Psoas muscle (tissue), 7 donors: ENCODE measurements at regions not wholly inside any gene's neighbourhood (a gene's known extent, or its start where the extent isn't known, plus 50 kb on each side); places are given as distances from the start of the nearest gene placed in this dataset.

Experiments
- ATAC-seq, 4 donors: fragments of 200-7000 bp; cut with Tn5 transposase; one replicate each; pipeline ENCODE4 v1.9.1; 2020; ENCODE audit warnings: moderate library complexity in 3 of 4, mild to moderate bottlenecking in 2 of 4
- DNase-seq, 2 donors: peaks; one replicate each; pipeline ENCODE4 v3.0.0-alpha.2; 2020
- H3K27ac ChIP-seq: fragments of 200-600 bp; one replicate; pipeline ENCODE4 v1.8.0; 2022
- H3K27me3 ChIP-seq, 3 donors: fragments of 200-600 bp in 1 of 3; one replicate each; pipeline versions ENCODE4 v1.6.1 to v1.8.0; 2013 to 2022; ENCODE audit warnings: low read length in 2 of 3, mild to moderate bottlenecking in 2 of 3, moderate library complexity in 1 of 3; ENCODE audit not compliant: insufficient read depth in 3 of 3
- H3K36me3 ChIP-seq, 2 donors: fragments of 200-600 bp in 1 of 2; one replicate each; pipeline versions ENCODE4 v1.6.1 to v1.8.0; 2013 to 2022; ENCODE audit warnings: low read depth in 1 of 2, mild to moderate bottlenecking in 1 of 2, moderate library complexity in 1 of 2; ENCODE audit not compliant: insufficient read depth in 1 of 2
- H3K4me1 ChIP-seq: fragments of 200-600 bp; one replicate; pipeline ENCODE4 v1.8.0; 2022
- H3K4me3 ChIP-seq: fragments of 200-600 bp; one replicate; pipeline ENCODE4 v1.8.0; 2022; ENCODE audit warnings: mild to moderate bottlenecking
- H3K9me3 ChIP-seq: fragments of 200-600 bp; one replicate; pipeline ENCODE4 v1.8.0; 2022
- CTCF ChIP-seq: fragments of 200-600 bp; IDR thresholded peaks from one replicate; pipeline ENCODE4 v1.8.0; 2022; ENCODE audit warnings: antibody characterized with exemption
- WGBS, 3 donors: extraction: QIAGEN DNeasy Blood & Tissue Kit; methylation state at CpG; one replicate each; pipeline versions ENCODE4 v1.1.6 to v1.1.7; 2013; 5-methylcytosine and 5-hydroxymethylcytosine counted together
- intact Hi-C, 2 donors: fragments of 100-400 bp; cut with DNase I; formaldehyde crosslinking; loops; one replicate each; pipeline versions ENCODE4 v1.11.0 to v1.14.2; 2022
- donor health status: healthy with polysubstance abuse.
- donor health status: DM: no; HTN: no; CAD: no; lungs with moderate emphysema.
- donor health status: Bipolar disorder and iron deficiency.
- donor health status: healthy.
- donor health status: DM: yes; HTN: yes; CAD: no.
- donor health status: DM: no; HTN: no; CAD: no.
- donor health status: DM: yes; HTN: yes; CAD: no.

- H3K27me3 ChIP-seq: no peaks in the 10 kb centered on the region
- intact Hi-C loops: no loop called here
- TF ChIP-seq CTCF: no peak
- no peaks in the 10 kb centered on the region for H3K4me1 ChIP-seq
- WGBS, 3 donors: 57 to 63% (median 61%) methylated on average over 3 of the region's 3 CpGs
- DNase-seq (no peak), ATAC-seq (no peak)
- no peaks in the 10 kb centered on the region for H3K36me3 ChIP-seq
- no peak overlapping the region for H3K27ac ChIP-seq
- H3K4me3 ChIP-seq: no peak overlapping the region
- peaks cover 4% of the 10 kb centered on the region for H3K9me3 ChIP-seq
These were observed 449.9 kb downstream of the OTOL1 start for GRCh38 chr3:161946443-161946960.

- DNase-seq (no peak), ATAC-seq (no peak)
- H3K9me3 ChIP-seq: peaks cover under 1% of the 10 kb centered on the region
- intact Hi-C loops: no loop called here
- no peak for TF ChIP-seq CTCF
- no peak overlapping the region for H3K4me3 ChIP-seq
- H3K27ac ChIP-seq: no peak overlapping the region
- H3K4me1 ChIP-seq: no peaks in the 10 kb centered on the region
- no peaks in the 10 kb centered on the region for H3K36me3 ChIP-seq
- H3K27me3 ChIP-seq: no peaks in the 10 kb centered on the region
- WGBS, 3 donors: 87 to 95% (median 93%) methylated on average over 4 of the region's 4 CpGs
These were observed 453.8 kb downstream of the OTOL1 start for GRCh38 chr3:161950318-161950868.

- 34 to 61% (median 36%) methylated on average over 2 of the region's 2 CpGs for WGBS, 3 donors
- no peak for ATAC-seq
- H3K4me3 ChIP-seq: no peak overlapping the region
- intact Hi-C loops: no loop called here
- H3K9me3 ChIP-seq: no peaks in the 10 kb centered on the region
- no peaks in the 10 kb centered on the region for H3K4me1 ChIP-seq
- H3K36me3 ChIP-seq: no peaks in the 10 kb centered on the region
- no peaks in the 10 kb centered on the region for H3K27me3 ChIP-seq
- no peak for DNase-seq
- no peak overlapping the region for H3K27ac ChIP-seq
- TF ChIP-seq CTCF: no peak
These were observed 460.9 kb downstream of the OTOL1 start for GRCh38 chr3:161957467-161957866.

GRCh38 chr3:161964857-161965256 is 468.2 kb downstream of the OTOL1 start:
- TF ChIP-seq CTCF: no peak
- Histone ChIP-seq H3K4me3 (no peak overlapping the region), H3K27me3 (no peaks in the 10 kb centered on the region), H3K27ac (no peak overlapping the region), H3K4me1 (no peaks in the 10 kb centered on the region), H3K9me3 (no peaks in the 10 kb centered on the region), H3K36me3 (no peaks in the 10 kb centered on the region)
- ATAC-seq: no peak
- DNase-seq: no peak
- 87 to 96% (median 92%) methylated on average over 4 of the region's 4 CpGs for WGBS, 3 donors
- intact Hi-C loops: no loop called here

- intact Hi-C loops: no loop called here
- DNase-seq (no peak), ATAC-seq (no peak)
- Histone ChIP-seq H3K27me3 (no peaks in the 10 kb centered on the region), H3K9me3 (no peaks in the 10 kb centered on the region), H3K4me3 (no peak overlapping the region), H3K36me3 (no peaks in the 10 kb centered on the region), H3K27ac (no peak overlapping the region), H3K4me1 (peaks cover 9% of the 10 kb centered on the region)
- no peak for TF ChIP-seq CTCF
- WGBS, 3 donors: 53 to 64% (median 62%) methylated on average over 2 of the region's 2 CpGs
These were observed 473.3 kb downstream of the OTOL1 start for GRCh38 chr3:161969867-161970266.
